Pancreas (tissue), 10 donors: ENCODE measurements at regions not wholly inside any gene's neighbourhood (a gene's known extent, or its start where the extent isn't known, plus 50 kb on each side); places are given as distances from the start of the nearest gene placed in this dataset.

Experiments
- ATAC-seq, 4 donors: fragments of 200-7000 bp; cut with Tn5 transposase; one replicate each; pipeline versions ENCODE4 v1.8.0 to v1.9.1; 2020; ENCODE audit warnings: mild to moderate bottlenecking in 4 of 4, moderate library complexity in 4 of 4
- DNase-seq, 6 donors: peaks; one replicate each; pipeline ENCODE4 v3.0.0-alpha.2; 2020
- FAIRE-seq: peaks from 2 replicates; lab custom pipeline; 2012; peaks lifted over from hg19 to GRCh38; lab: Jason Lieb, UNC
- H3K27ac ChIP-seq, 4 donors: fragments of 200-600 bp; sonication (generic); 1 replicate in 3 of 4; 2 replicates in 1 of 4; pipeline versions ENCODE4 v1.5.0 to v1.8.0; 2020
- H3K27me3 ChIP-seq, 4 donors: fragments of 200-600 bp; one replicate each; pipeline ENCODE4 v1.8.0; 2021
- H3K36me3 ChIP-seq, 3 donors: fragments of 200-600 bp; sonication (generic) in 1 of 3; one replicate each; pipeline versions ENCODE4 v1.5.0 to v1.8.0; 2020 to 2021
- H3K4me1 ChIP-seq, 3 donors: fragments of 200-600 bp; one replicate each; pipeline ENCODE4 v1.8.0; 2021
- H3K4me3 ChIP-seq, 4 donors: fragments of 200-600 bp; sonication (generic) in 2 of 4; one replicate each; pipeline versions ENCODE4 v1.5.0 to v1.8.0; 2020 to 2021
- H3K9me3 ChIP-seq, 4 donors: fragments of 200-600 bp; one replicate each; pipeline ENCODE4 v1.8.0; 2021
- CTCF ChIP-seq, 4 donors: fragments of 200-600 bp; sonication (generic) in 3 of 4; IDR thresholded peaks; one replicate each; pipeline versions ENCODE4 v1.5.0 to v1.8.0; 2021; ENCODE audit warnings: antibody characterized with exemption in 4 of 4
- WGBS, 2 donors: extraction: QIAGEN DNeasy Blood & Tissue Kit; methylation state at CpG; one replicate each; pipeline ENCODE4 v1.1.7; 2013; 5-methylcytosine and 5-hydroxymethylcytosine counted together
- intact Hi-C, 3 donors: fragments of 100-400 bp; cut with DNase I; formaldehyde crosslinking; loops; one replicate each; pipeline versions ENCODE4 v1.11.1 to v1.14.2; 2022
- donor health status: healthy with polysubstance abuse.
- donor health status: DM: no; HTN: no; CAD: no; lungs with moderate emphysema.
- donor health status: DM: no; HTN: no; CAD: no.
- donor health status: control.
- donor health status: control.
- donor health status: Bipolar disorder and iron deficiency.
- donor health status: DM: yes; HTN: yes; CAD: no.
- donor health status: DM: no; HTN: no; CAD: no.
- donor health status: DM: no; HTN: no; CAD: no.
- donor health status: DM: yes; HTN: yes; CAD: no.

GRCh38 chr1:58879464-58879863, 95.6 kb upstream of the JUN start:
- H3K36me3 ChIP-seq: no peaks in the 10 kb centered on the region
- no peak for TF ChIP-seq CTCF (IDR thresholded peaks at IDR 0.05)
- WGBS, 2 donors: 93 to 96% methylated on average over 2 of the region's 2 CpGs
- FAIRE-seq (no peak), DNase-seq (no peak), ATAC-seq (no peak)
- no peak overlapping the region for H3K27ac ChIP-seq
- H3K4me1 ChIP-seq: peaks cover 21 to 49% (median 35%) of the 10 kb centered on the region in 3 donors
- no peak overlapping the region for H3K4me3 ChIP-seq
- H3K27me3 ChIP-seq: no peaks in the 10 kb centered on the region
- intact Hi-C loops: no loop called here
- H3K9me3 ChIP-seq: no peaks in the 10 kb centered on the region

- no peak overlapping the region for H3K27ac ChIP-seq
- H3K4me3 ChIP-seq: no peak overlapping the region
Observed at GRCh38 chr1:58880592-58880991, 96.7 kb upstream of the JUN start.

DNA sequence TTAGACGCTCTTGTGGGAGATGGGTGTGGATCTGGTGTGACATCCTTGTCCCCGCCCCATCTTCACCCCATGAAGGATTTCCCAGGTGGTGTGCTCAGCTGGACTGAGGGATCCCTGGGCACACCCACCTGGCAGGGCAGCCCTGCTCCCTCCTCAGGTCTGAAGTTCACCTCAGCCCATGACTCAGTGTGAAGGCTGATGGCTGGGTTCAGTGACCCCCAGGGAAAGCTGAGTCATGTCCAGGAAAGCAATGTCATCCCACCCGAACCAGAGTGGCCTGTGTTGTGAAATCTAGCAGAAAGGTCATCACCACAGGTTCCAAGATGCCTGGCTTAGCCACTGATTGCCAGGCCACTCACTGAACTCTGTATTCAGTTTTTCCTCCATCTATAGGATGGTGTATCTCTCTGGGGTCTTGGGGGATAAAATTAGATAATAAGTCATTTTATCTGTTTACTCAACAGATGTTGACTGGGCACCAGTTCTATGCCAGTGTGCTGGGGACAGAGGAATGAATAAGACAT, 97.7 kb upstream of the JUN start:
- peak in 4 of 6 donors; percentile 56 to 78 (median 64) for DNase-seq
- intact Hi-C loops: loop anchor here in 1 of 3 donors (10.0 kb wide), 1 partner anchor 97 kb away; the partner anchor contains the start of gene JUN
- no peaks in the 10 kb centered on the region for H3K9me3 ChIP-seq
- H3K27ac ChIP-seq: no peak overlapping the region
- H3K36me3 ChIP-seq: no peaks in the 10 kb centered on the region
- 66 to 76% methylated on average over 3 of the region's 3 CpGs for WGBS, 2 donors
- FAIRE-seq: no peak
- ATAC-seq: peak; percentile 26 to 43 (median 40)
- no peaks in the 10 kb centered on the region for H3K27me3 ChIP-seq
- no peak overlapping the region for H3K4me3 ChIP-seq
- no peak for TF ChIP-seq CTCF (IDR thresholded peaks at IDR 0.05)
- peaks cover 33 to 49% (median 35%) of the 10 kb centered on the region in 3 donors for H3K4me1 ChIP-seq

More at GRCh38 chr1:58880592-58880991, 96.7 kb upstream of the JUN start:
- DNase-seq: no peak
- Histone ChIP-seq H3K36me3 (no peaks in the 10 kb centered on the region), H3K9me3 (no peaks in the 10 kb centered on the region), H3K4me1 (peaks cover 25 to 49% (median 34%) of the 10 kb centered on the region in 3 donors), H3K27me3 (no peaks in the 10 kb centered on the region)
- no peak for FAIRE-seq
- no peak for TF ChIP-seq CTCF (IDR thresholded peaks at IDR 0.05)
- intact Hi-C loops: loop anchor here in 1 of 3 donors (10.0 kb wide), 1 partner anchor 96 kb away; the partner anchor contains the start of gene JUN
- WGBS, 2 donors: 97 to 98% methylated on average over 2 of the region's 2 CpGs
- no peak for ATAC-seq

DNA sequence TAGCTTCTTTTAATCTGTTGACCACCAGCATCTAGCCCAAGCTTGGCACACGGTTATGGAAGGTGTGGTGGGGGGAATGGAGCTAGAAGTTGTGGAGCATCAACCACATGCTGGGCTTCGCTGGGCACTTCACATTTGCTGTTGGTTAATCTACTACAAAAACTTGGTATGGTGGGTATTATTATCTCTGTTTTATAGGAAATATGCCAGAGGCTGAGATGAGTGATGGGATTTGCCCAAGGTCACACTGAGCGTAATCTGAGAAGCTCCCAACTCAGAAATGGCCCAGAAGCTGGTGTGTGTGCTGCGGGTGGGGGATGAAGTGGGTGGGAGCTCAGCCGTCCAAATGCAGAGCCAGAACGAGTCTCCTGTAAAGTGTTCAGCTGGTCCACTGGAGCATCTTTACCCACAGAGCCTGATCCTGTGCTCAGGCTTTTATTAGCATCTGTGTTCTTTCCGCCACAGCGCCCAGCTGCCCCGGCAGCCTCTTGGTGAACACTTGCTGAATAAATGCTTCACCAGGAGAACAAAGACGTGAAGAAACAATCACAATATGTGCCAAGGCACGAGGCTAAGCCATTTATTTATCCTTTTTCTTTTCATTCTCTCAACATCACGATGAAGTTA, 98.6 kb upstream of the JUN start:
- no peak for ATAC-seq
- no peaks in the 10 kb centered on the region for H3K9me3 ChIP-seq
- no peak for DNase-seq
- H3K4me1 ChIP-seq: peaks cover 37 to 51% (median 39%) of the 10 kb centered on the region in 3 donors
- no peak for FAIRE-seq
- TF ChIP-seq CTCF (IDR thresholded peaks at IDR 0.05): no peak
- peak overlapping the region in 2 of 4 donors; percentile 76 to 83 for H3K27ac ChIP-seq
- intact Hi-C loops: loop anchor here in 1 of 3 donors (10.0 kb wide), 1 partner anchor 98 kb away; the partner anchor contains the start of gene JUN
- WGBS, 2 donors: 47 to 53% methylated on average over 12 of the region's 12 CpGs
- H3K4me3 ChIP-seq: no peak overlapping the region
- H3K36me3 ChIP-seq: no peaks in the 10 kb centered on the region
- no peaks in the 10 kb centered on the region for H3K27me3 ChIP-seq
